Small intestine (tissue), 7 donors: ENCODE measurements at regions not wholly inside any gene's neighbourhood (a gene's known extent, or its start where the extent isn't known, plus 50 kb on each side); places are given as distances from the start of the nearest gene placed in this dataset.
"Not testable (repeated sequence)": the region's sequence is repeated elsewhere in the genome, so short reads cannot be mapped to it uniquely, and the experiment has no call there.

Experiments
- DNase-seq, 2 donors: peaks; one replicate each; pipeline versions ENCODE4 v3.0.0 to v3.0.0-alpha.2; 2013
- FAIRE-seq: peaks from 2 replicates; lab custom pipeline; 2012; peaks lifted over from hg19 to GRCh38; lab: Jason Lieb, UNC
- H3K27ac ChIP-seq, 3 donors: one replicate each; pipeline ENCODE4 v1.5.1; 2013; ENCODE audit warnings: low read length in 2 of 3, mild to moderate bottlenecking in 2 of 3, control low read depth in 1 of 3, inconsistent platforms in 1 of 3, low read depth in 1 of 3, moderate library complexity in 1 of 3
- H3K27me3 ChIP-seq, 3 donors: one replicate each; pipeline ENCODE4 v1.6.1; 2013; ENCODE audit warnings: low read length in 3 of 3, inconsistent platforms in 1 of 3; ENCODE audit not compliant: control insufficient read depth in 3 of 3, insufficient read depth in 3 of 3
- H3K36me3 ChIP-seq, 3 donors: one replicate each; pipeline ENCODE4 v1.6.1; 2013; ENCODE audit warnings: low read length in 3 of 3, inconsistent platforms in 1 of 3, low read depth in 1 of 3, mild to moderate bottlenecking in 1 of 3, moderate library complexity in 1 of 3; ENCODE audit not compliant: control insufficient read depth in 3 of 3, insufficient read depth in 2 of 3
- H3K4me1 ChIP-seq, 3 donors: one replicate each; pipeline ENCODE4 v1.6.1; 2013; ENCODE audit warnings: low read length in 2 of 3, inconsistent platforms in 1 of 3, low read depth in 1 of 3, mild to moderate bottlenecking in 1 of 3, moderate library complexity in 1 of 3; ENCODE audit not compliant: control insufficient read depth in 3 of 3, insufficient read depth in 2 of 3
- H3K4me3 ChIP-seq, 3 donors: one replicate each; pipeline ENCODE4 v1.5.1; 2013; ENCODE audit warnings: low read length in 3 of 3, control low read depth in 1 of 3, inconsistent platforms in 1 of 3, low read depth in 1 of 3, mild to moderate bottlenecking in 1 of 3, moderate library complexity in 1 of 3
- H3K9me3 ChIP-seq, 2 donors: one replicate each; pipeline ENCODE4 v1.6.1; 2013; ENCODE audit warnings: low read depth in 1 of 2, low read length in 1 of 2; ENCODE audit not compliant: control insufficient read depth in 2 of 2, insufficient read depth in 1 of 2
- WGBS, 3 donors: extraction: QIAGEN DNeasy Blood & Tissue Kit; methylation state at CpG; one replicate each; pipeline ENCODE4 v1.1.7; 2013; 5-methylcytosine and 5-hydroxymethylcytosine counted together
- donor health status: healthy with polysubstance abuse.
- donor health status: control.
- donor health status: control.
- donor health status: Bipolar disorder and iron deficiency.
- donor health status: healthy.

- 64 to 71% (median 69%) methylated on average over 7 of the region's 7 CpGs for WGBS, 3 donors
- Histone ChIP-seq H3K27me3 (no peaks in the 10 kb centered on the region), H3K4me3 (no peak overlapping the region), H3K27ac (no peak overlapping the region), H3K36me3 (no peaks in the 10 kb centered on the region), H3K4me1 (no peaks in the 10 kb centered on the region), H3K9me3 (peaks cover 1 to 31% of the 10 kb centered on the region in 2 donors)
- DNase-seq (no peak), FAIRE-seq (no peak)
Observed at GRCh38 chr7:63092951-63093350, 905.7 kb upstream of the ZNF722 start.

- no peak overlapping the region for H3K4me3 ChIP-seq
- WGBS, 3 donors: 64 to 76% (median 70%) methylated on average over 1 of the region's 1 CpG
- peaks cover 1 to 35% of the 10 kb centered on the region in 2 donors for H3K9me3 ChIP-seq
- FAIRE-seq (no peak), DNase-seq (no peak)
- no peak overlapping the region for H3K27ac ChIP-seq
- no peaks in the 10 kb centered on the region for H3K27me3 ChIP-seq
- no peaks in the 10 kb centered on the region for H3K36me3 ChIP-seq
- H3K4me1 ChIP-seq: no peaks in the 10 kb centered on the region
Observed at GRCh38 chr7:63093481-63093880, 905.2 kb upstream of the ZNF722 start.

GRCh38 chr7:63096141-63096540 lies 902.5 kb upstream of the ZNF722 start:
- H3K27me3 ChIP-seq: no peaks in the 10 kb centered on the region
- H3K27ac ChIP-seq: no peak overlapping the region
- DNase-seq (no peak), FAIRE-seq (no peak)
- peaks cover 1 to 43% of the 10 kb centered on the region in 2 donors for H3K9me3 ChIP-seq
- no peaks in the 10 kb centered on the region for H3K36me3 ChIP-seq
- no peak overlapping the region for H3K4me3 ChIP-seq
- no peaks in the 10 kb centered on the region for H3K4me1 ChIP-seq
- 63 to 72% (median 72%) methylated on average over 3 of the region's 3 CpGs for WGBS, 3 donors

- H3K4me1 ChIP-seq: no peaks in the 10 kb centered on the region
- peaks cover 5 to 56% of the 10 kb centered on the region in 2 donors for H3K9me3 ChIP-seq
- H3K27me3 ChIP-seq: no peaks in the 10 kb centered on the region
- no peak for FAIRE-seq
- no peaks in the 10 kb centered on the region for H3K36me3 ChIP-seq
- no peak overlapping the region for H3K4me3 ChIP-seq
- no peak overlapping the region for H3K27ac ChIP-seq
- no peak for DNase-seq
- WGBS, 3 donors: 63 to 73% (median 71%) methylated on average over 4 of the region's 4 CpGs
Observed at GRCh38 chr7:63104666-63105065, 894.0 kb upstream of the ZNF722 start.

- peaks cover 5 to 52% of the 10 kb centered on the region in 2 donors for H3K9me3 ChIP-seq
- no peak for FAIRE-seq
- H3K36me3 ChIP-seq: no peaks in the 10 kb centered on the region
Observed at GRCh38 chr7:63105978-63106377, 892.7 kb upstream of the ZNF722 start.

GRCh38 chr7:63106506-63107388 lies 891.9 kb upstream of the ZNF722 start:
- FAIRE-seq (no peak), DNase-seq (no peak)
- peaks cover 5 to 48% of the 10 kb centered on the region in 2 donors for H3K9me3 ChIP-seq
- H3K4me1 ChIP-seq: no peaks in the 10 kb centered on the region
- no peak overlapping the region for H3K27ac ChIP-seq
- H3K4me3 ChIP-seq: no peak overlapping the region
- WGBS, 3 donors: 78 to 81% (median 79%) methylated on average over 11 of the region's 11 CpGs
- H3K36me3 ChIP-seq: no peaks in the 10 kb centered on the region
- H3K27me3 ChIP-seq: no peaks in the 10 kb centered on the region

More at GRCh38 chr7:63105978-63106377, 892.7 kb upstream of the ZNF722 start:
- Histone ChIP-seq H3K4me3 (no peak overlapping the region), H3K27me3 (no peaks in the 10 kb centered on the region), H3K4me1 (no peaks in the 10 kb centered on the region), H3K27ac (no peak overlapping the region)
- DNase-seq: no peak
- WGBS, 3 donors: 89 to 92% (median 90%) methylated on average over 4 of the region's 4 CpGs

- not testable (repeated sequence) for H3K4me1 ChIP-seq, H3K36me3 ChIP-seq, FAIRE-seq, H3K27me3 ChIP-seq, H3K27ac ChIP-seq, DNase-seq, H3K4me3 ChIP-seq
- peaks cover 8 to 40% of the 10 kb centered on the region in 2 donors for H3K9me3 ChIP-seq
- 69 to 71% (median 71%) methylated on average over 7 of the region's 7 CpGs for WGBS, 3 donors
Observed at GRCh38 chr7:63111511-63111910, 887.1 kb upstream of the ZNF722 start.

- DNase-seq: no peak
- H3K4me3 ChIP-seq: no peak overlapping the region
- FAIRE-seq: no peak
- H3K4me1 ChIP-seq: no peaks in the 10 kb centered on the region
- H3K36me3 ChIP-seq: no peaks in the 10 kb centered on the region
- no peak overlapping the region for H3K27ac ChIP-seq
- H3K27me3 ChIP-seq: no peaks in the 10 kb centered on the region
- peaks cover 6 to 29% of the 10 kb centered on the region in 2 donors for H3K9me3 ChIP-seq
- WGBS, 3 donors: 85 to 90% (median 89%) methylated on average over 35 to 36 of the region's 36 CpGs
Observed at GRCh38 chr7:63112764-63113712, 885.6 kb upstream of the ZNF722 start.
